Muscle of arm (tissue), 1 donor: ENCODE measurements at regions not wholly inside any gene's neighbourhood (a gene's known extent, or its start where the extent isn't known, plus 50 kb on each side); places are given as distances from the start of the nearest gene placed in this dataset.

Source experiments
- DNase-seq: peaks from one replicate; pipeline ENCODE4 v3.0.0-alpha.2; 2013

DNA sequence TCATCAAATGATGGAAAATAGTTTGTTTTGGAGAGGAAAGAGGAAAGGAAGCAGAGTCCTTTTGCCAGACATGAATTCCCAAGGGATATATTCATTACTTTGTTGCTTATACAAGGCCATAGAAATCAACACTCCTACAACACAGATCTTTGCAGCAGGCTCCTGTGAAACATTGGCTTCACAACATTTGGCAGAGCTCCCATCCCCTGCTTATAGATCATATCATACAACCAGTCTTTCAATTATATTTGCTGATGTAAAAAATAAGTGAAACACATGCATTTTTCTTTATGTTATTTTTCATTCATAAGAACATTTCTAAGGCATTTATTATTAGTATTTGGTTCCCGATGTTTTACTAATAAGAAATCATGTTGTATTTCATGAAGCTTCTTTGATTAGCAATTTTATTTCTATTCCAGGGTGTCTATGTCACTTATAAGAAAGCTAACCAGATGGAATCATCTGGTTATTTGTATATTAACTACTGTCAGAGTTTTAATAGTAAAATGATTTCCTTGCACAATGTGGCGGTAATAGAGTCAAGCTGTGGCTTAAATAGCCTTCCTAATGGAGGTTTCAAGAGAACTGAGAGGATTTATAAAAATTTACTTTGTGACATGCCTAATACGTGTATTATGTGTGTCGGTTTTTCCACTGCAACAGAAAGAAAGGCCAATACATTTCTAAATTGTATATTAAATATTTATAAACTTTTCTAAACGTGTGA, 470.3 kb upstream of the NCAM2 start:
- peak; percentile 15 for DNase-seq

DNA sequence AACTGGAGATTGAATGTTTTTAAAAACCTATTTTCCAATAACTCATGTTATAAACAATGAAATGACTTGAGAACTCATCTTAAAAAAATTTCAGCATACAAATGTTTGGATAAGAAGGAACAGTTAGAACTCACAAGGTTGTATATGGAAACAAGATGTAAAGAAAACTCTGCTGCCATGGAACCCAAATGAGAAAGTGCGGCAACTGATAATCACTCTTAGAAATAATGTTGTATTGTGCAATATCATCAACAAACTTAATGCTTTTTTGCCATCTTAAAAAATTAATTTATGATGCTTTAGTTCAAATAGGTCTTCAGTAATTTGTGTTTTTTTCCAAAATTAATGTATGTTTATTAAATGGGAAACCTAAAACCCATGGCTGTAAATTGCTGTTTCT, 461.1 kb upstream of the NCAM2 start:
- DNase-seq: no peak

DNA sequence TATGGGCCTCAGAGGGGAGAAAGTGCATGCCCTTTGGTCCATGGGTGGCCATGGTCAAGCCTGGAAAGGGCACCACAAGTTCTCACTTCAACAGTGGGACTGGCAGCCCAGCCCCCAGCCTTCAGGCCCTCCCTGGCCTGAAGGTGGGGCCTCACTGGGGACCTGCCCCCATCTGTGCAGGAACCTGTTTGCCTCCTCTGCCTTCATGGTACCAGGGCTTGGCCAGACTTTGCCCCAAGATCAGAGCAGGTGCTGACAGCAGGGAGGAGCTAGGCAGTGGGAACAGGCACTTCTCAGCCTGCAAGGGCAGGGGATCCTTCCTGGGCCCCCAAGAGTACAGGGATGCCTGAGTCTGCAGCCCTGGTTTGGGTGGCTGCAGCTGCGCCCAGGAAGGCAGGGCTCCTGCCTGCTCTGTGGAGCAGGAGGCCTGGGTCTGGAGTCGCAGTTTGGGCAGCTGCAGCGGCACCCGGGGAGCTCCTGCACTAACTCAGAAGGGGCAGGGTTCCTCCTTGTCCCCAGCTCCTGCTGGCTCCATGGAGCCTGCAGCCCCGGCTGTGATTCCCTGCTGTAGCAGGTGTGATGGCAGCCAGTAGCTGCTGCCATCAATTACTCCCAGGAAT, 460.1 kb upstream of the NCAM2 start:
- no peak for DNase-seq

DNA sequence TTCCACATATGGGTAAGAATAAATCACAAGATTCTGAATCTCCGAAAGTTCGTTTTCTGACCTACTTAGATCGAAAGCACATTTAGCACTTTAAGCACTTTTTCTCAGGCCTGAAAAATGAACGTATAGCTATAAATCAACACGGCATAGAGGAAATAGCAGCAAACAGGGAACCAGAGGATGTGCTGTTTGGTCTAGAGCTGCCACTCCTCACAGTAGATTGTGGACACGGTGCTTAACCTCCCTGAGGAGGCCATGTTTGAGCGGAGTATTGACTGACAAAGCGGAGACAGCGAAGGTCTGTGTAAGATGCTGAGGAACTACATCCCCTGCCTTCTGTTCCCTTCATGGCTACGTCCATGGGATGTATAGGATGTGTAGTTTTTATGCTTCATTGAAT, 452.8 kb upstream of the NCAM2 start:
- DNase-seq: no peak

DNA sequence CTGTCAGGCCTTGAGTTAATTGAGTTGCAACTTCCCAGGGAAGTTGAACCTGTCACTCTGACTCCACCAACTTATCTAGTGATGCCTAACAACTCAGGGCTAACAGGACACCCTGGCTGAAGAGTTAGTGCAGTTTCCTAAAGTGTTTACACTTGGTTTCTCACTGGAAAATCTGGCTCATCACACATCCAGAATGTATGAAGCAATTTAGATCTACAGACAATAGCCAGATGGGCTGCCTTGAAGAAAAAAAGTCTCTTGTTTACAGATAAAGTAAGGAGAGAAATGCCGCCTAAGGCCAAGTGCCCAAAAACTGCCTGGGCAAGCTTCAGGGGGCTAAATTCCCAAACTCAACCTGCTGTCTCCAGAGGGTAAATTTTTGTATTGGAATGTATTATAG, 446.3 kb upstream of the NCAM2 start:
- no peak for DNase-seq

DNA sequence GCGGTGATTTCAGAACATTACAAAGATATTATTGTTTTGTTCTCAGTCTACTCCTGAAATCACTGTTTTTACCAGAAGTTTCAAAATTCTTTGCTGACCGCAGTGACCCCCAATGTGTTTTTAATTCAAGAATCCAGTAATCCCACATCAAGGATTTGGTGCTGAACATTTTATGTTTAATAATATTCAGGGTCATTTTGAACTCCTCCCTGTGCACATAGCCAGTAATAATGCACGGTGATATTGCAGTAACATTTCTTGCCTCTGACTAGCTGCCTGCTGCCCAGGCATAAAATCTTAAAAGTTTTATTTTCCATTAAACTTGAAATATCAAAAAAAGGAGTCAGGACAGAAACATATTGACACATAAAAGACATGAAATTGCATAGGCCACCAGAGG, 443.4 kb upstream of the NCAM2 start:
- no peak for DNase-seq

DNA sequence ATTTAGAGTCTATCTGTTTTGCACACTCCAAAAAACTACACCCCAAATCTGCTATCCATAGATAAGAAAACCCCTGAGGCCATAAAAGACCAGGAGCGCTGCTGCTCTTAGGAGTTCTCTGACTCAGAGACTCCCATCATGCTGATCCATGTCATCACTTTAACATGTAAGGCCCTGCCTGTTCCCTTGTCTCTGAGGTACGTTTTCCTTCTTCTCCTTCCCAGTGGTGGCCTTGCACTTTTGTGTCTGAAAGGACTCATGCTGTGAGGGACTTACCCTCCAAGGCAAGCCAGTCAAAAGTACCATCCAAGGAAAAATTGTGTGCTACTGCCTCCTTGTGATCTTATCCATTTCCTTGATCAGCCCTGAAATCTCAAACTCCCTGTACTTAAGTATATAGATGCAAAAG, 427.4 kb upstream of the NCAM2 start:
- DNase-seq: no peak

DNA sequence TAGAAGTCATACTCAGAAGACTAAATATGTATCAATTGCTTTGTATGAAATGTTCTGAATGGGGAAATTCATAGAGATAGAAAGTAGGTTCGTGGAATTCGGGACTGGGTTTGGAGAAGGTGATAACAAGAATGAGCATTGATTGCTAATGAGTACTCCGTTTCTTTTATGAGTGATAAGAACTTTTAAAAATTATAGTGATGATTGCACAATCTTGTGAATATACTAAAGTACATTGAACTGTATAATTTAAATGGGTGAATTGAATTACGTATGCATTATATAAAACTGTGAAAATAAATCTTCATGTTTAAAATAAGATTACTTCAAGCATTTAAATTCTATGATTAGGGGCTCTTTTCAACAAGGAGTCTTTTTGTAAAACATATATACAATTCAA, 425.6 kb upstream of the NCAM2 start:
- no peak for DNase-seq

DNA sequence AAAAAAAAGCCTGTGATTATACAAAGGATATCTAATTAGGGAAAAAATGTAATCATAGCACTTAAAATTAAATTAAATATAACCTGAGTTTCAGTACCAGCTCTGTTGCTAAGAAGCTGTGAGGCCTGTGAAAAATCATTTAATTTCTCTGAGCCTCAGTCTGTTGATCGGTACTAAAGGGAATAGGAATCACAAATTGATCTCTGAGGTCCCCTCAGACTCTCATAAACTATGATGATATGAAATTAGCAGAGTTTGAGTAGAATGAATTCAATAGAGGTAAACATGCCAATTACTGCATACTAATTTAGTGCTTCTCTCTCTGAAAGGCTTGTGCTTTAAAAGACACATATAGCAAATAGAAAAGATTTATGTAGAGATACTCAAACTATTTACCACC, 416.8 kb upstream of the NCAM2 start:
- DNase-seq: no peak

DNA sequence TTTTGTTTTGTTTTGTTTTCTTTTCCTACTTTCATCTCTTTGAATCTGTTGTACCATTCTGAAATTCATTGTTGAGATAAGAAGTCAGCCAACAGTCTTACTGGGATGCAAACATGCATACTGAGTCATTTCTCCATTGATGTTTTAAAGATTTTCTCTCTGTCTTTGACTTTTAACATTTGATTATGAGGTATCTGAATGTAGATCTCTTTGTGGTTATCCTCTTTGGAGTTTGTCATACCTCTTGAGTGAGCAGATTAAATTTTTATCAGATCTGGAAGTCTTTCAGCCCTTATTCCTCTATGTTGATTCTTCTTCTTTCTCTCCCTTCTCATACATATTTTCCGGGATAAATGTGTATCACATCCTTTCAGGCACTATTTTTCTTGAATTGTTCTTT, 406.9 kb upstream of the NCAM2 start:
- DNase-seq: no peak

DNA sequence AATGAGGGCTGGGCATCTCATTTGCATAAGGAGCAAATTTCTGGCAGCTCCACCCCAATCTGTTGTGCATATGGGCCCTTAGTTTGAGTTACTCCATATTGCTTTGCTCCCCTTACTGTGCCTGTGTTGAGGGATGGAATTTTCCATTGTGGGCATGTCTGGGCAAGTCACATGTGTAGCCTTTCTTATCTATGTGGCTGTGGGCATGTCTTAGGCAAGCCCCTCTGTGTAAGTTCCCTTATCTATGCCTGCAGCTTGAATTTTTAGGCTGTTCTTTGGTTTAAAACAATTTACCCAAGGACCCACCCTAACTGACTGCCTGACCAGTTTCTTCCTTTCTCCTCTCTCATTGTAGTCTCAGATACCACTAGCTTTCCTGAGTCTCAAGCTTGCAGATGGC, 405.7 kb upstream of the NCAM2 start:
- no peak for DNase-seq

DNA sequence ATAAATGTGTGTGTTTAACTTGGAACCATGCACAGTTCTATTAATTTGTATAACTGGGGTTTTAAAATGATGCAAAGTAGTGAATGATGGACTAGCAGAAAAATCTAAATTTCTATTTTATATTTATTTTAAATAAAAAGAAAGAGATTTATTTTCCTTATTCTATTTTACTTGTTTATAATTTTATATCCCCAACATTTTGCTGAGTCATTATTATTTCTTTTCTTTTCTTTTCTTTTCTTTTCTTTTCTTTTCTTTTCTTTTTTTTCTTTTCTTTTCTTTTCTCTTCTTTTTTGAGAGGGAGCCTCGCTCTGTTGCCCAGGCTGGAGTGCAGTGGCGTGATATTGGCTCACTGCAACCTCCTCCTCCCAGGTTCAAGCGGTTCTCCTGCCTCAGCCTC, 395.0 kb upstream of the NCAM2 start:
- DNase-seq: no peak

DNA sequence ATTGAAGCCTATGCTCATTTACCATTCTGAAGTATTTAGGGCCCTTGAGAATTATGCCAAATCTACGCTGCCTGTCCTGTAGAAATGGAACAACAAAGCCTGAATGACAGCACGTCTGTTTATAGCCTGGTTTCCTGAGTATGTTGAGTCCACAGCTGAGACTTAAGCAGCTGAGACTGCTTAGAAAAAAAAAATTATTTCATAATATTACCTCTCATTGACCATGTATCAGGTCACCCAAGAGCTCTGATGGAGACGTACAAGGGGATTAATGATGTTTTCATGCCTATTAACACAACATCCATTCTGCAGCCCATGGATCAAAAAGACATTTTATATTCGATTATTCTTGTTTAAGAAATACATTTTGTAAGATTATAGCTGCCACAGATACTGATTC, 387.2 kb upstream of the NCAM2 start:
- DNase-seq: no peak

DNA sequence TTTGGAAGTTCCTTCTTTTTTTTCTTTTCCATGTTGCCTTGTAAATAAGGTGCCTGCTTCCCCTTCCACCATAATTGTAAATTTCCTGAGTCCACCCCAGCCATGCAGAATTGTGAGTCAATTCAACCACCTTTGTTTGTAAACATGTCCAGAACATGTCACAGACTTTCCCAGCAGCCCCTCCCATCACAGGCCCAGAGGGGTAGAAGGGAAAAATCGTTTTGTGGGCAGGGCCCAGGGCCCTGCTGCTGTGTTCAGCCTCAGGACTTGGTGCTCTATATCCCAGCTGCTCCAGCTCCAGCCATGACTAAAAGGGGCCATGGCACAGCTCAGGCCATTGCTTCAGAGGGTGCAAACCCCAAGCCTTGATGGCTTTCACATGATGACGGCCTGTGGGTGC, 384.6 kb upstream of the NCAM2 start:
- no peak for DNase-seq

DNA sequence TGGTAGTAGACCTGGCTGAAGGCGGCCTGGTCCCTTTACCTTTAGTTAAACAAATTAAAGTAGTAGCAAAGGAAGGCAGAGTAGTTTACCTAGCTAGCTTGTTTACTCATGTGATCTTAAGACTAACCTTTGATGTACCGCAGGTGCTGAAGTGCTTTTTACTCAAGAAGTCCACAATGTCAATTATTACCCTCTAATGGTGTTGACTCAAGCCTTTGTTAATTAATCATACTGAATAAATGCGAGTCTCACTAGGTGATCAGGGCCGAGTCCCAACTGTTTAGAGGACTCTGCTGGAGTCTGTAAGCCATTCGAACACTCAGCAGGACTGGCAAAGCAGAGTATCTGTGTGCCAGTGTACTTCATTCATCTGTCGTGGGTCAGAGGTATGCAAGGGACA, 381.1 kb upstream of the NCAM2 start:
- no peak for DNase-seq

DNA sequence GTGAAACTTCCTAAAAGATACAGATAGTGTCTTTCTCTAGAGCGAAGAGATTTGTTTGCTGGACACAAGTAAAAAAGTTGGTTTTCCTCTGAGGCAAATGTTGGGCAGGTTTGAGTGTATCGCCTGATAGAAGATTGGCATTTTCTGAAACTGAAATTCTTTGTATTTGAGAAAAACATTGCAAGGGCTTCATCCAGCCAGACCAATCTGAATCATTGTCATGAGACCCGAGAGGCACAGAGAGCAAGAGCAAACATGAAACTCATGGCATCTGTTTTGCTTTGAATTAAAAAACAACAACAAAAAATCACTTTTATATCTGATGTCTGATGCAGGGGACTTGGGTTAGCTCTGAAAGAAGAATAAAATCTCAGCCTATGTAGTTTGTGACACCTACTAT, 379.3 kb upstream of the NCAM2 start:
- DNase-seq: no peak

DNA sequence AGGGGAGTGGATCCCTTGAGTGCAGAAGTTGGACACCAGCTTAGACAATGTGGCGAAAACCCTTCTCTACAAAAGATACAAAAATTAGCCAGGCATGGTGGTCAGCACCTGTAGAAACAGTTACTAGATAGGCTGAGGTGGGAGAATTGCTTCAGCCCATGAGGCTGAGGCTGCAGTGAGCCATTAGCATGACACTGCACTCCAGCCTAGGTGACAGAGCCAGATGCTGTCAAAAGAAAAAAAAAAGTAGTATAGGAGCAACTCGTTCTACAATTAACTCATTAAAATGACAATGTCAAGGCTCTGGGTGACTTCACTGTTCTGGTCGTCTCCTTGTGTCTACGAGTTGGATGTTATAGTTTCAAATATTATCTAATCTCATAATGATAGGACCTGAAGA, 370.6 kb upstream of the NCAM2 start:
- DNase-seq: no peak

DNA sequence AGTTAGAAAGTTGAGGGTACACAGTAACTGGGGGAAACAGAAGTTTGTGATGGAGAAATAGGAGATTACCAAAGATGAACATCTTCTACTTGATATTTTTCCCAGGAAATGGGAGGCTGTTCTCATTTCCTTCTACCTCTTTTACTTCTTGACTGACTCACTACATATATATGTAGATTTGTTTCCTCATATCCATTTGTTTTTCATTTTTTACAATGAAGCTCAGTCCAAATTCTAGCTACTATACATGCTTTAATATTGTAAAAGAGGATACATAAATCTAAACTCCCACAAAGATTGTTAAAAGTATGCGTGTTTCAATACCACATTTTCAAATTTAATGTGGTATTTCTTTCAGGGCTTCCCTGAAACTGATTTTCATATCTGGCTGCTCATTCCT, 366.6 kb upstream of the NCAM2 start:
- DNase-seq: no peak

DNA sequence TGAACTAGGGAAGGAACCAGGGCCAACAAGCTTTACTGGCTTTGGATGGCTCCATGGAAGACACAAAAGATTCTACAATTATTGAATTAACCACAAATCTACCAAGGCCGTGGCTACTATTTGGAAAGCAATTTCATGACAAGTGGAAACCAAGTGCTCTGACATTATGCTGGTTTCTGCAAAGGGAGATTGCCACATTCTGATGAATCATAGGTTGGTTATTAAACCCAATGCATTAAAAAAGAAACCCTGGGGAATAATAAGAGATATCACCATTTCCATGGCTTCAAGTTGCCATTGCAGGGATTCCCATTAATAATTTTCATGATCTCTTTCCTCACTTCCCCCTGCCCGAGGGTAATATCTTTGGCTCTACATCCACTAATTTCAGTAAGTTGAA, 359.2 kb upstream of the NCAM2 start:
- DNase-seq: no peak

DNA sequence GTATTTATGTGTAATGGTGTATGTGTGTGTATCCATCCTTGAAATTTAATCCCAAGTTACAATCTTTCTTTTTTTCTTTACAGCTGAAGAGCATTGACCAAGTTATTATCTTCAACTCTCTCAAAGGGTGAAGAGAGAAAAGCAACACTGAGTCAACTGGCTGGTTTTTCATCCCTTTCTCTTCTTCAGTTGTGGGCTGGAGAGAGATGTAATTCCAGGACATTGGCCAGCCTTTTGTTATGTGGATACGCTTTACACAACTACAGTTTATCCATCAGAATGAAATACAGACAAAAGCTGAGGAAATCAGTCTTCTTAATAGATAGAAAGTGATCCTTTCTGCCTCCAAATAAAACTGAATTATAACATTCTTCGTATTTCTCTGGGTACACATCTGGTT, 357.0 kb upstream of the NCAM2 start:
- DNase-seq: no peak

DNA sequence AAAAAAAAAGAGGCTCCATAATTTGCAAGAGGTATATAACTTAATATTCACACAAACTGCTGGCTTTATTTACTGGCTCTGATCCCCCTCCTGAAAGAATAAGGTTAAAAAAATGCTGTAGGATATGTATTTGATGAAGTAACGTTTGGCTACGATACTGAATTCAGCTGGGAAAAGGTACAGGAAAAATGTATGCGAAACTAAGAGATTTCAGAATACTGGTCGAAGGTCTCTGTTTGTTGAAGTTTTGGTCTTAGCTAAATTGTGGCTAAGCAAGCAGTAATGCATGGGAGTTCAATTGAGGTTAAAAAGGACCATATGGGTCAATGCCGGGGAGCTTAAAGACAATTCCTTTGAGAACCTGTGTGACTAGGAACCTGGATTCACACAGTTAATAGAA, 355.5 kb upstream of the NCAM2 start:
- no peak for DNase-seq

DNA sequence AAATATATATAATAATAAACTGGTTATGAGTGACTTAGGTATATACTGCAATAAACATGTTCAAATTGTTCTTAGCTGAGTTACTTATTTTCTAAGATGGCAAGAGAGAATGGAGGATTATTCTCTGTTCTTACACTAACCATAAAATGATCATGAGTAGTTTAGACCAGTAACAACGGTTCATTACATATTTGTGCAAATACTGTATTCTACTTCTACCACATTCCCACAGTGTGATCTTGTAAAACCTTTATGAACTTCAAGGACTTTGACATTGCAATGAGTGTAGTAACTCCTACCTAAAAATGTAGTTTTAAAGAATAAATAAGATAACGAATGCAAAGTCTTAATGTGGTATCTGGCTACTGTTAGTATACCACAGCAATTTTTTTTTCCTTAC, 353.7 kb upstream of the NCAM2 start:
- no peak for DNase-seq

DNA sequence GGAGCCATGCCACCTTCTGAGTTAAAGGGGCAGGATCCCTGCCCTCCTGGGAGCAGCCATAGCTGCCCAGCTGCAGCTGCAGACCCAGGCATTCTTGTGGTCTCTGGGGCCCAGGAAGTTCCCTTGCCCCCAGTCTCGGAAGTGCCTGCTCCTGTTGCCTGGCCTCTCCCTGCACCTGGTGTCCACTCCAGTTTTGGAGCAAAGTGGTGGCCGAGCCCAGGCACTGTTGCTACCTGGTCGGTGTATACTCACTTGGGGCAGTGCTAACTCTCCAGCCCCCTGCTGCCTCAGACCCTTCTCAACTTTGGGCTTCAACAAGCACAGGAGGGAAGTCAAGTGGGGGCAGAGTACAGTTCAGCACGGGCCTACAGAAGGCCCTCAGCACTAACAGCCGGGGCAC, 352.9 kb upstream of the NCAM2 start:
- no peak for DNase-seq

DNA sequence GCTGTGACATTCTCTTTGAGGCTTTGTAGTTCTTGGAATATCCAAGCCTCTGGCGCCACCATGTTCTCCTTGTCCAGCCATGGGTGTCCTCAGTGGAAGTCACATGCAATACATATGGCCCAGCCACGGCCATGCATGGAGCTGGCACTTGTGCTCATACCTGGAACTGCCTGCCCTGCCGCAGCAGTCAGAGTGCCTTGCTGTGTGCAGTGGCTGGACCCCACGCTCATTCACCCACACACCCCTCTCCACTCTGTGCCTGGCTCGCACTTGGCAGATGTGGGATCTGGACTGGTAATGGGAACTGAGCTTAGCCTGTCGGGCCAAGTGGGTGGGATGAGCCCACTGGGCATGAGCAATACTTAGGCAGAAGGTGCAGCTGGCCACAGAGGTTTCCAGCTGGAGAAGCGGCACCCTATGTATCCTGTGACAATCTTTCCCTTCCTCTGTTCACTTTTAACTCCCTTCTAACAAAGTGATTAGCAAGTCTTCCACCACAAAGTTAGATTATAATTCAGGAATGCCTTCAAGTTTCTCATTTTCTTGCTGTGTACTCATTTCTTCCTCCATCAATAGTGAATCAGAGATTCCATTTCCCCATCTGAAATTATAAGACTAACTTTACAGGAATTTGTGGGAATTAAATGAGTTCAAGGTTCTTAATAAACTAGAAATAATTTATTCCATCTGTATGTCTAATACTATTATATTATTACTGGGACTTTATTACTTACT, 351.6 kb upstream of the NCAM2 start:
- DNase-seq: no peak
